ENCODE measurements at regions not wholly inside any gene's neighbourhood (a gene's known extent, or its start where the extent isn't known, plus 50 kb on each side); places are given as distances from the start of the nearest gene placed in this dataset.

GRCh38 chrX:15059474-15059873 lies 186.3 kb downstream of the MOSPD2 start:
- no peak for DNase-seq (ENCODE audit: low read depth in 1 of 2, low spot score in 1 of 2)
- TF ChIP-seq CTCF (IDR thresholded peaks at IDR 0.05; ENCODE audit: insufficient read depth, low read length) (no peak), POLR2AphosphoS5 (IDR thresholded peaks at IDR 0.05; ENCODE audit: low read depth) (no peak), REST (IDR thresholded peaks at IDR 0.05; ENCODE audit: insufficient replicate concordance, low read depth) (no peak), SPI1 (IDR thresholded peaks at IDR 0.05; ENCODE audit: borderline replicate concordance, low read depth) (no peak), GABPA (IDR thresholded peaks at IDR 0.05; ENCODE audit: low read depth) (no peak)
- H3K27ac ChIP-seq (replicated peaks) = no peak overlapping the region
- no peaks in the 10 kb centered on the region for H3K27me3 ChIP-seq (ENCODE audit: insufficient read depth, poor library complexity, severe bottlenecking)
- H3K4me3 ChIP-seq (replicated peaks; ENCODE audit: insufficient read depth, low read length) = no peak overlapping the region

GRCh38 chrX:15056044-15056443 lies 182.8 kb downstream of the MOSPD2 start:
- DNase-seq (ENCODE audit: low read depth in 1 of 2, low spot score in 1 of 2) = no peak
- no peak overlapping the region for H3K27ac ChIP-seq (replicated peaks)
- no peaks in the 10 kb centered on the region for H3K27me3 ChIP-seq (ENCODE audit: insufficient read depth, poor library complexity, severe bottlenecking)
- no peak overlapping the region for H3K4me3 ChIP-seq (replicated peaks; ENCODE audit: insufficient read depth, low read length)
- TF ChIP-seq SPI1 (IDR thresholded peaks at IDR 0.05; ENCODE audit: borderline replicate concordance, low read depth) = no peak
- no peak for TF ChIP-seq REST (IDR thresholded peaks at IDR 0.05; ENCODE audit: insufficient replicate concordance, low read depth)
- TF ChIP-seq POLR2AphosphoS5 (IDR thresholded peaks at IDR 0.05; ENCODE audit: low read depth) = no peak
- TF ChIP-seq GABPA (IDR thresholded peaks at IDR 0.05; ENCODE audit: low read depth) = no peak
- TF ChIP-seq CTCF (IDR thresholded peaks at IDR 0.05; ENCODE audit: insufficient read depth, low read length) = no peak

GRCh38 chrX:15055146-15055930 lies 182.1 kb downstream of the MOSPD2 start:
- no peak overlapping the region for H3K27ac ChIP-seq (replicated peaks)
- TF ChIP-seq SPI1 (IDR thresholded peaks at IDR 0.05; ENCODE audit: borderline replicate concordance, low read depth) (no peak), CTCF (IDR thresholded peaks at IDR 0.05; ENCODE audit: insufficient read depth, low read length) (no peak), POLR2AphosphoS5 (IDR thresholded peaks at IDR 0.05; ENCODE audit: low read depth) (no peak), REST (IDR thresholded peaks at IDR 0.05; ENCODE audit: insufficient replicate concordance, low read depth) (no peak), GABPA (IDR thresholded peaks at IDR 0.05; ENCODE audit: low read depth) (no peak)
- no peak overlapping the region for H3K4me3 ChIP-seq (replicated peaks; ENCODE audit: insufficient read depth, low read length)
- H3K27me3 ChIP-seq (ENCODE audit: insufficient read depth, poor library complexity, severe bottlenecking) = no peaks in the 10 kb centered on the region
- no peak for DNase-seq (ENCODE audit: low read depth in 1 of 2, low spot score in 1 of 2)
